Epithelial cell of prostate (primary cell): ENCODE measurements at regions not wholly inside any gene's neighbourhood (a gene's known extent, or its start where the extent isn't known, plus 50 kb on each side); places are given as distances from the start of the nearest gene placed in this dataset.
A peak's percentile ranks its signal among the peaks of the same experiment; 100 is the strongest.

ENCODE experiments used
- DNase-seq: peaks from one replicate; pipeline ENCODE4 v3.0.0-alpha.2; 2011; ENCODE audit warnings: low read depth, low spot score
- H3K27ac ChIP-seq: fragments of 450-650 bp; 2 replicates; pipeline ENCODE4 v1.5.1; 2017; ENCODE audit warnings: mild to moderate bottlenecking

GRCh38 chrY:12546746-12547420 is 154.1 kb upstream of the USP9Y start:
- no peak for DNase-seq
- no peak overlapping the region for H3K27ac ChIP-seq

- DNase-seq: no peak
- H3K27ac ChIP-seq: peak overlapping the region; percentile 78
Observed at GRCh38 chrY:12552471-12553283, 148.4 kb upstream of the USP9Y start.

- peak overlapping the region; percentile 78 for H3K27ac ChIP-seq
- DNase-seq: no peak
Observed at GRCh38 chrY:12553909-12554308, 147.1 kb upstream of the USP9Y start.

GRCh38 chrY:12555005-12555404 is 146.0 kb upstream of the USP9Y start:
- no peak for DNase-seq

GRCh38 chrY:12559007-12559406 is 142.0 kb upstream of the USP9Y start:
- DNase-seq: no peak
- no peak overlapping the region for H3K27ac ChIP-seq

More at GRCh38 chrY:12555005-12555404, 146.0 kb upstream of the USP9Y start:
- peak overlapping the region; percentile 78 for H3K27ac ChIP-seq

GRCh38 chrY:12576278-12576677 is 124.8 kb upstream of the USP9Y start:
- no peak for DNase-seq
- H3K27ac ChIP-seq: no peak overlapping the region

- no peak for DNase-seq
- H3K27ac ChIP-seq: no peak overlapping the region
Observed at GRCh38 chrY:12593532-12594216, 107.4 kb upstream of the USP9Y start.

- H3K27ac ChIP-seq: no peak overlapping the region
- no peak for DNase-seq
Observed at GRCh38 chrY:12598783-12599182, 102.2 kb upstream of the USP9Y start.

- H3K27ac ChIP-seq: no peak overlapping the region
- no peak for DNase-seq
Observed at GRCh38 chrY:12605426-12605825, 95.6 kb upstream of the USP9Y start.

- H3K27ac ChIP-seq: no peak overlapping the region
- no peak for DNase-seq
Observed at GRCh38 chrY:12610861-12611260, 90.2 kb upstream of the USP9Y start.

GRCh38 chrY:12615733-12616446 is 85.1 kb upstream of the USP9Y start:
- no peak for DNase-seq
- H3K27ac ChIP-seq: no peak overlapping the region

GRCh38 chrY:12621454-12622081 is 79.5 kb upstream of the USP9Y start:
- no peak overlapping the region for H3K27ac ChIP-seq
- DNase-seq: no peak

- no peak for DNase-seq
- H3K27ac ChIP-seq: peak overlapping the region; percentile 32
Observed at GRCh38 chrY:12623204-12623603, 77.8 kb upstream of the USP9Y start.

- H3K27ac ChIP-seq: peak overlapping the region; percentile 75
- no peak for DNase-seq
Observed at GRCh38 chrY:12642986-12643385, 58.0 kb upstream of the USP9Y start.

GRCh38 chrY:12643693-12644348 is 57.2 kb upstream of the USP9Y start:
- H3K27ac ChIP-seq: peak overlapping the region; percentile 75

GRCh38 chrY:12651095-12651494 is 49.9 kb upstream of the USP9Y start:
- DNase-seq: no peak
- peak overlapping the region; percentile 90 for H3K27ac ChIP-seq

More at GRCh38 chrY:12643693-12644348, 57.2 kb upstream of the USP9Y start:
- DNase-seq: peak; percentile 57
